Testis (tissue), 2 donors: ENCODE measurements at regions not wholly inside any gene's neighbourhood (a gene's known extent, or its start where the extent isn't known, plus 50 kb on each side); places are given as distances from the start of the nearest gene placed in this dataset.

ENCODE experiments used
- CTCF ChIP-seq, 3 experiments: fragments of 450-650 bp in 2 of 3; fragments of 200-600 bp in 1 of 3; sonication (generic) in 1 of 3; IDR thresholded peaks; one replicate each; pipeline ENCODE4 v1.5.1; 2016 to 2019; ENCODE audit warnings: antibody characterized with exemption in 3 of 3, mild to moderate bottlenecking in 2 of 3, moderate library complexity in 1 of 3
- POLR2A ChIP-seq: fragments of 450-650 bp; IDR thresholded peaks from one replicate; pipeline ENCODE4 v1.6.1; 2017; ENCODE audit warnings: antibody characterized with exemption, mild to moderate bottlenecking, moderate library complexity

GRCh38 chr7:36062154-36062815 is 90.8 kb upstream of the EEPD1 start:
- no peak for TF ChIP-seq CTCF (IDR thresholded peaks at IDR 0.05)
- no peak for TF ChIP-seq POLR2A
